GM23248 (cell line): ENCODE measurements at regions not wholly inside any gene's neighbourhood (a gene's known extent, or its start where the extent isn't known, plus 50 kb on each side); places are given as distances from the start of the nearest gene placed in this dataset.

Experiments
- EZH2 ChIP-seq: fragments of 200-600 bp; sonication (generic); IDR thresholded peaks from 2 replicates; pipeline ENCODE4 v1.6.1; 2018; ENCODE audit warnings: antibody characterized with exemption, mild to moderate bottlenecking; ENCODE audit not compliant: insufficient read depth, poor library complexity, severe bottlenecking
- EZH2phosphoT487 ChIP-seq: fragments of 200-600 bp; sonication (generic); IDR thresholded peaks from 2 replicates; pipeline ENCODE4 v1.6.1; 2018; ENCODE audit warnings: antibody characterized with exemption, moderate library complexity, mild to moderate bottlenecking, low read depth; ENCODE audit not compliant: insufficient read depth

GRCh38 chr4:177770776-177771175 lies 328.5 kb upstream of the AGA start:
- TF ChIP-seq EZH2phosphoT487 (no peak), EZH2 (no peak)
